Hepatic stellate cell (primary cell): ENCODE measurements at regions not wholly inside any gene's neighbourhood (a gene's known extent, or its start where the extent isn't known, plus 50 kb on each side); places are given as distances from the start of the nearest gene placed in this dataset.

ENCODE experiments used
- DNase-seq: peaks from one replicate; pipeline ENCODE4 v3.0.0; 2011; ENCODE audit warnings: low spot score

GRCh38 chr3:103367481-103367880, 932.7 kb downstream of the ZPLD1 start:
- DNase-seq, result no peak

- DNase-seq, result no peak
Observed at GRCh38 chr3:103371411-103371810, 936.6 kb downstream of the ZPLD1 start.

GRCh38 chr3:103372031-103372430, 937.2 kb downstream of the ZPLD1 start:
- no peak for DNase-seq

GRCh38 chr3:103380391-103380790, 945.6 kb downstream of the ZPLD1 start:
- DNase-seq, result no peak

- no peak for DNase-seq
Observed at GRCh38 chr3:103381296-103382079, 946.7 kb downstream of the ZPLD1 start.

GRCh38 chr3:103385961-103386656, 951.3 kb downstream of the ZPLD1 start:
- no peak for DNase-seq

- no peak for DNase-seq
Observed at GRCh38 chr3:103388214-103388613, 953.4 kb downstream of the ZPLD1 start.

- DNase-seq, result no peak
Observed at GRCh38 chr3:103389356-103389755, 954.5 kb downstream of the ZPLD1 start.

- peak; percentile 3 for DNase-seq
Observed at GRCh38 chr3:103393395-103394186, 958.8 kb downstream of the ZPLD1 start.

- DNase-seq, result no peak
Observed at GRCh38 chr3:103403191-103403590, 968.4 kb downstream of the ZPLD1 start.

GRCh38 chr3:103406320-103406850, 971.6 kb downstream of the ZPLD1 start:
- no peak for DNase-seq

GRCh38 chr3:103410231-103410630, 975.4 kb downstream of the ZPLD1 start:
- no peak for DNase-seq

GRCh38 chr3:103421460-103421859, 986.6 kb downstream of the ZPLD1 start:
- DNase-seq, result no peak

- no peak for DNase-seq
Observed at GRCh38 chr3:103437883-103438282, 1003.1 kb downstream of the ZPLD1 start.

- DNase-seq, result no peak
Observed at GRCh38 chr3:103440539-103441203, 1005.9 kb downstream of the ZPLD1 start.

- no peak for DNase-seq
Observed at GRCh38 chr3:103446953-103447629, 1012.3 kb downstream of the ZPLD1 start.

GRCh38 chr3:103453152-103453551, 1018.3 kb downstream of the ZPLD1 start:
- DNase-seq, result no peak

GRCh38 chr3:103459815-103460214, 1025.0 kb downstream of the ZPLD1 start:
- no peak for DNase-seq

- DNase-seq, result no peak
Observed at GRCh38 chr3:103470498-103470897, 1035.7 kb downstream of the ZPLD1 start.

- DNase-seq, result no peak
Observed at GRCh38 chr3:103494011-103494410, 1059.2 kb downstream of the ZPLD1 start.

- DNase-seq, result no peak
Observed at GRCh38 chr3:103494512-103494911, 1059.7 kb downstream of the ZPLD1 start.
